HEK293 (cell line): ENCODE measurements at regions not wholly inside any gene's neighbourhood (a gene's known extent, or its start where the extent isn't known, plus 50 kb on each side); places are given as distances from the start of the nearest gene placed in this dataset.

Source experiments
- CTCF ChIA-PET: fragments of 350-600 bp; formaldehyde crosslinking; extraction: SDS; loops from one replicate; lab custom pipeline; 2021; ENCODE audit warnings: antibody characterized with exemption; lab: Yijun Ruan, JAX
- POLR2A ChIA-PET: fragments of 300-600 bp; formaldehyde crosslinking; extraction: SDS; loops from one replicate; lab custom pipeline; 2020; ENCODE audit warnings: antibody characterized with exemption, inconsistent platforms; lab: Yijun Ruan, JAX
- H3K27ac ChIP-seq: fragments of 200-500 bp; sonication (Bioruptor generic); 2 replicates; pipeline ENCODE4 v1.5.1; 2014; ENCODE audit warnings: low read depth, low read length, control low read depth, inconsistent platforms; ENCODE audit errors: extremely low read depth
- H3K36me3 ChIP-seq, 2 experiments: fragments of 200-500 bp in 1 of 2; sonication (Bioruptor generic) in 1 of 2; 1 replicate in 1 of 2; 2 replicates in 1 of 2; pipeline ENCODE4 v1.5.1; 2014 to 2017; ENCODE audit warnings: inconsistent platforms in 2 of 2, low read length in 2 of 2; ENCODE audit not compliant: control insufficient read depth in 2 of 2, insufficient read depth in 1 of 2
- H3K4me1 ChIP-seq: fragments of 200-500 bp; sonication (Bioruptor generic); 2 replicates; pipeline ENCODE4 v1.5.1; 2014; ENCODE audit warnings: mild to moderate bottlenecking, low read length, inconsistent platforms; ENCODE audit not compliant: control insufficient read depth, insufficient read depth
- H3K4me3 ChIP-seq: 2 replicates; pipeline ENCODE4 v1.5.1; 2011; ENCODE audit warnings: low read depth, mild to moderate bottlenecking, control low read depth, low read length, moderate library complexity
- H3K9me3 ChIP-seq: fragments of 200-500 bp; sonication (Bioruptor generic); 2 replicates; pipeline ENCODE4 v1.5.1; 2014; ENCODE audit warnings: low read depth, low read length, inconsistent platforms; ENCODE audit not compliant: control insufficient read depth, insufficient read depth
- FEZF1 ChIP-seq: fragments of 450-650 bp; formaldehyde crosslinking; IDR thresholded peaks from 2 replicates; pipeline ENCODE4 v1.5.1; 2016; ENCODE audit warnings: missing biosample characterization, missing genetic modification characterization
- GFI1B ChIP-seq: fragments of 450-650 bp; formaldehyde crosslinking; IDR thresholded peaks from 2 replicates; pipeline ENCODE4 v1.5.1; 2016; ENCODE audit warnings: missing biosample characterization, missing genetic modification characterization
- HOXC10 ChIP-seq: sonication (generic); formaldehyde crosslinking; IDR thresholded peaks from 2 replicates; pipeline ENCODE4 v1.8.1; 2023; ENCODE audit warnings: mild to moderate bottlenecking, missing genetic modification reagents
- KLF10 ChIP-seq: fragments of 450-650 bp; IDR thresholded peaks from 2 replicates; pipeline ENCODE4 v1.5.1; 2018; ENCODE audit warnings: missing biosample characterization, mild to moderate bottlenecking, missing genetic modification characterization
- KLF17 ChIP-seq: fragments of 450-650 bp; formaldehyde crosslinking; IDR thresholded peaks from 2 replicates; pipeline ENCODE4 v1.5.1; 2016; ENCODE audit warnings: missing biosample characterization, missing genetic modification characterization
- RBAK ChIP-seq: fragments of 450-650 bp; formaldehyde crosslinking; IDR thresholded peaks from 2 replicates; pipeline ENCODE4 v1.5.1; 2016; ENCODE audit warnings: missing biosample characterization, missing genetic modification characterization
- ZFP3 ChIP-seq: fragments of 450-650 bp; formaldehyde crosslinking; IDR thresholded peaks from 2 replicates; pipeline ENCODE4 v1.5.1; 2016; ENCODE audit warnings: low read depth, missing biosample characterization, missing genetic modification characterization
- ZFP37 ChIP-seq: fragments of 450-650 bp; formaldehyde crosslinking; IDR thresholded peaks from 2 replicates; pipeline ENCODE4 v1.5.1; 2016; ENCODE audit warnings: missing biosample characterization, missing genetic modification characterization
- ZFP69B ChIP-seq: fragments of 450-650 bp; formaldehyde crosslinking; IDR thresholded peaks from 2 replicates; pipeline ENCODE4 v1.5.1; 2016; ENCODE audit warnings: missing biosample characterization, missing genetic modification characterization
- ZNF132 ChIP-seq: fragments of 450-650 bp; formaldehyde crosslinking; IDR thresholded peaks from 2 replicates; pipeline ENCODE4 v1.5.1; 2017; ENCODE audit warnings: missing biosample characterization, missing genetic modification characterization, borderline replicate concordance
- ZNF146 ChIP-seq: fragments of 450-650 bp; formaldehyde crosslinking; IDR thresholded peaks from 2 replicates; pipeline ENCODE4 v1.5.1; 2016; ENCODE audit warnings: missing biosample characterization, missing genetic modification characterization
- ZNF157 ChIP-seq: fragments of 450-650 bp; formaldehyde crosslinking; IDR thresholded peaks from 2 replicates; pipeline ENCODE4 v1.5.1; 2016; ENCODE audit warnings: missing biosample characterization, missing genetic modification characterization
- ZNF174 ChIP-seq: fragments of 450-650 bp; formaldehyde crosslinking; IDR thresholded peaks from 2 replicates; pipeline ENCODE4 v1.5.0; 2017; ENCODE audit warnings: missing biosample characterization, mild to moderate bottlenecking, missing genetic modification characterization
- ZNF23 ChIP-seq: fragments of 450-650 bp; formaldehyde crosslinking; IDR thresholded peaks from 2 replicates; pipeline ENCODE4 v1.5.1; 2016; ENCODE audit warnings: missing biosample characterization, missing genetic modification characterization, borderline replicate concordance
- ZNF239 ChIP-seq: fragments of 450-650 bp; formaldehyde crosslinking; IDR thresholded peaks from 2 replicates; pipeline ENCODE4 v1.5.1; 2016; ENCODE audit warnings: missing biosample characterization, missing genetic modification characterization
- ZNF280D ChIP-seq: fragments of 450-650 bp; formaldehyde crosslinking; IDR thresholded peaks from 2 replicates; pipeline ENCODE4 v1.5.1; 2016; ENCODE audit warnings: missing biosample characterization, missing genetic modification characterization
- ZNF394 ChIP-seq: fragments of 450-650 bp; formaldehyde crosslinking; IDR thresholded peaks from 2 replicates; pipeline ENCODE4 v1.5.1; 2016; ENCODE audit warnings: missing biosample characterization, missing genetic modification characterization, mild to moderate bottlenecking, moderate library complexity, borderline replicate concordance
- ZNF404 ChIP-seq: fragments of 450-650 bp; formaldehyde crosslinking; IDR thresholded peaks from 2 replicates; pipeline ENCODE4 v1.5.1; 2017; ENCODE audit warnings: missing biosample characterization, missing genetic modification characterization
- ZNF416 ChIP-seq: fragments of 450-650 bp; formaldehyde crosslinking; IDR thresholded peaks from 2 replicates; pipeline ENCODE4 v1.5.1; 2016; ENCODE audit warnings: missing biosample characterization, missing genetic modification characterization
- ZNF473 ChIP-seq: fragments of 450-650 bp; formaldehyde crosslinking; IDR thresholded peaks from 2 replicates; pipeline ENCODE4 v1.5.1; 2017; ENCODE audit warnings: missing biosample characterization, missing genetic modification characterization
- ZNF596 ChIP-seq: fragments of 450-650 bp; IDR thresholded peaks from 2 replicates; pipeline ENCODE4 v1.5.0; 2018; ENCODE audit warnings: missing biosample characterization, mild to moderate bottlenecking, missing genetic modification characterization, moderate library complexity
- ZNF660 ChIP-seq: fragments of 450-650 bp; IDR thresholded peaks from 2 replicates; pipeline ENCODE4 v1.5.1; 2018; ENCODE audit warnings: missing biosample characterization, mild to moderate bottlenecking, missing genetic modification characterization
- ZNF664 ChIP-seq: fragments of 450-650 bp; formaldehyde crosslinking; IDR thresholded peaks from 2 replicates; pipeline ENCODE4 v1.5.1; 2016; ENCODE audit warnings: missing biosample characterization, missing genetic modification characterization
- ZNF677 ChIP-seq: fragments of 450-650 bp; IDR thresholded peaks from 2 replicates; pipeline ENCODE4 v1.5.0; 2018; ENCODE audit warnings: missing biosample characterization, mild to moderate bottlenecking, missing genetic modification characterization, moderate library complexity
- ZNF701 ChIP-seq: fragments of 450-650 bp; formaldehyde crosslinking; IDR thresholded peaks from 2 replicates; pipeline ENCODE4 v1.5.1; 2016; ENCODE audit warnings: missing biosample characterization, missing genetic modification characterization
- TF ChIP-seq, protein P1 (sequence below): fragments of 450-650 bp; formaldehyde crosslinking; IDR thresholded peaks from 2 replicates; pipeline ENCODE4 v1.5.1; 2016; ENCODE audit warnings: missing biosample characterization, missing genetic modification characterization

DNA sequence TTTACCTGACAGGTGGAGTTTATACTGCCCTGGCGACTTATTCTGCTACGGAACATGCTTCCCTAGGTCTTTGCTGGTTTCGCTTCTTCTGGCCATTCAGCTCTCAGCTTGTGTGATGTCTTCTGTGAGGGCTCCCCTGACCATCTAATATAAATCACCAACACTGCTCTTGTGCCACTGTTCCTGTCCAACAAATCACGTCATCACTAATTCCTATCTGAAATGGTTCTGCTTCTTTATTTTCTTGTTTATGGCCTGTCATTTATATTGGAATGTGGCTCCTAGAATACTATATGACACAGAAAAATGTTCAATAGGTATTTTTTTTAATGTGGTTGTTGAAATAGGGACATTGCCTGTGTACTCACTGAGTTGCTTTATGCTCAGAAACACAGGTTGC lies 171.5 kb downstream of the CD8B2 start:
- H3K9me3 ChIP-seq = no peaks in the 10 kb centered on the region
- no peak for TF ChIP-seq ZNF473 (tag by site-specific recombination)
- no peak overlapping the region for H3K27ac ChIP-seq
- no peaks in the 10 kb centered on the region for H3K36me3 ChIP-seq
- POLR2A ChIA-PET = no interaction called here
- CTCF ChIA-PET = interaction anchor here (0.7 kb wide), 1 partner anchor 411 kb away, joined by 3 read pairs; no protein-coding TSS in a partner anchor
- H3K4me1 ChIP-seq = no peaks in the 10 kb centered on the region
- no peak overlapping the region for H3K4me3 ChIP-seq

- CTCF ChIA-PET = no interaction called here
- H3K36me3 ChIP-seq = no peaks in the 10 kb centered on the region
- no peaks in the 10 kb centered on the region for H3K4me1 ChIP-seq
- no peak overlapping the region for H3K27ac ChIP-seq
- no peak overlapping the region for H3K4me3 ChIP-seq
- no peaks in the 10 kb centered on the region for H3K9me3 ChIP-seq
- TF ChIP-seq ZNF416 (tag by site-specific recombination) = no peak
- TF ChIP-seq HOXC10 (CRISPR knock-in tag) = no peak
- TF ChIP-seq ZNF146 (tag by site-specific recombination) = no peak
- TF ChIP-seq ZNF174 = no peak
- no peak for TF ChIP-seq ZFP37 (tag by site-specific recombination)
- TF ChIP-seq, protein P1, sequence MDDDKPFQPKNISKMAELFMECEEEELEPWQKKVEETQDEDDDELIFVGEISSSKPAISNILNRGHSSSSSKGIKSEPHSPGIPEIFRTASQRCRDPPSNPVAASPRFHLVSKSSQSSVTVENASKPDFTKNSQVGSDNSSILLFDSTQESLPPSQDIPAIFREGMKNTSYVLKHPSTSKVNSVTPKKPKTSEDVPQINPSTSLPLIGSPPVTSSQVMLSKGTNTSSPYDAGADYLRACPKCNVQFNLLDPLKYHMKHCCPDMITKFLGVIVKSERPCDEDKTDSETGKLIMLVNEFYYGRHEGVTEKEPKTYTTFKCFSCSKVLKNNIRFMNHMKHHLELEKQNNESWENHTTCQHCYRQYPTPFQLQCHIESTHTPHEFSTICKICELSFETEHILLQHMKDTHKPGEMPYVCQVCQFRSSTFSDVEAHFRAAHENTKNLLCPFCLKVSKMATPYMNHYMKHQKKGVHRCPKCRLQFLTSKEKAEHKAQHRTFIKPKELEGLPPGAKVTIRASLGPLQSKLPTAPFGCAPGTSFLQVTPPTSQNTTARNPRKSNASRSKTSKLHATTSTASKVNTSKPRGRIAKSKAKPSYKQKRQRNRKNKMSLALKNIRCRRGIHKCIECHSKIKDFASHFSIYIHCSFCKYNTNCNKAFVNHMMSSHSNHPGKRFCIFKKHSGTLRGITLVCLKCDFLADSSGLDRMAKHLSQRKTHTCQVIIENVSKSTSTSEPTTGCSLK (tag by site-specific recombination) = no peak
- no peak for TF ChIP-seq RBAK (tag by site-specific recombination)
- no peak for TF ChIP-seq ZFP69B (tag by site-specific recombination)
- TF ChIP-seq ZNF701 (tag by site-specific recombination) = no peak
- no peak for TF ChIP-seq ZNF404 (tag by site-specific recombination)
- no peak for TF ChIP-seq ZNF280D
- no peak for TF ChIP-seq ZNF394 (tag by site-specific recombination)
- TF ChIP-seq ZNF157 (tag by site-specific recombination) = no peak
- no peak for TF ChIP-seq ZNF132 (tag by site-specific recombination)
- TF ChIP-seq ZNF664 = no peak
- no peak for TF ChIP-seq ZNF239
- TF ChIP-seq FEZF1 (tag by site-specific recombination) = no peak
- TF ChIP-seq ZNF660 (tag by site-specific recombination) = no peak
- POLR2A ChIA-PET = no interaction called here
Measured at GRCh38 chr2:106664669-106665068, 177.5 kb downstream of the CD8B2 start.

DNA sequence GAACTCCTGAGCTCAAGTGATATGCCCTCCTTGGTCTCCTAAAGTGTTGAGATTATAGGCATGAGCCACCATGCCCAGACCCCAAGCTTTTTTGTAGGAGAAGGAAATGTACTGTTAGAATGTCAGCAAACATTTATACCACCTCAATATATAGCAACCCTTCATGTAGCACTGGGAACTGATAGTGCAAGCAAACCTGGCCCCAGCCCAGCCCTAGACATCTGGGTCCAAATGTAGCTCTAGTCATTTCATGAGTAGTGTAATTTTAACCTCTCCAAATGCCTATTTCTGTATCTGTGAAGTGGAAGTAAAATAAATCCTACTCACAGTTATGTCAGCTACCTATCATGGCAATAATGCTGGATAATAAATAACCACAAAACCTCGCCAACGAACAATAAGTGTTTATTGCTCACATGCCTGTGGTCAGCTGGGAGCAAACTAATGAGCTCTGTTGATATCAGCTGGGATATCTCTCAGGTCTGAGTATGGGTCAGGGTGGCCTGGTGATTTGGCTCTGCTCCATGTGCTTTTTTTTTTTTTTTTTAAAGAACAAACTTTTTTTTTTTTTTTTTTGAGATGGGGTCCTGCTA lies 180.4 kb downstream of the CD8B2 start:
- H3K36me3 ChIP-seq = no peaks in the 10 kb centered on the region
- ChIA-PET CTCF (no interaction called here), POLR2A (no interaction called here)
- no peak overlapping the region for H3K4me3 ChIP-seq
- no peaks in the 10 kb centered on the region for H3K4me1 ChIP-seq
- TF ChIP-seq KLF10 (tag by site-specific recombination) (no peak), GFI1B (tag by site-specific recombination) (no peak), ZNF660 (tag by site-specific recombination) (no peak), ZNF596 (no peak), ZNF677 (no peak), KLF17 (tag by site-specific recombination) (no peak), ZNF23 (tag by site-specific recombination) (no peak), ZNF239 (no peak), ZNF664 (no peak), ZFP3 (tag by site-specific recombination) (no peak)
- H3K9me3 ChIP-seq = no peaks in the 10 kb centered on the region
- H3K27ac ChIP-seq = no peak overlapping the region
